ENCODE measurements at regions not wholly inside any gene's neighbourhood (a gene's known extent, or its start where the extent isn't known, plus 50 kb on each side); places are given as distances from the start of the nearest gene placed in this dataset.
A peak's percentile ranks its signal among the peaks of the same experiment; 100 is the strongest.
"Not testable (repeated sequence)": the region's sequence is repeated elsewhere in the genome, so short reads cannot be mapped to it uniquely, and the experiment has no call there.

DNA sequence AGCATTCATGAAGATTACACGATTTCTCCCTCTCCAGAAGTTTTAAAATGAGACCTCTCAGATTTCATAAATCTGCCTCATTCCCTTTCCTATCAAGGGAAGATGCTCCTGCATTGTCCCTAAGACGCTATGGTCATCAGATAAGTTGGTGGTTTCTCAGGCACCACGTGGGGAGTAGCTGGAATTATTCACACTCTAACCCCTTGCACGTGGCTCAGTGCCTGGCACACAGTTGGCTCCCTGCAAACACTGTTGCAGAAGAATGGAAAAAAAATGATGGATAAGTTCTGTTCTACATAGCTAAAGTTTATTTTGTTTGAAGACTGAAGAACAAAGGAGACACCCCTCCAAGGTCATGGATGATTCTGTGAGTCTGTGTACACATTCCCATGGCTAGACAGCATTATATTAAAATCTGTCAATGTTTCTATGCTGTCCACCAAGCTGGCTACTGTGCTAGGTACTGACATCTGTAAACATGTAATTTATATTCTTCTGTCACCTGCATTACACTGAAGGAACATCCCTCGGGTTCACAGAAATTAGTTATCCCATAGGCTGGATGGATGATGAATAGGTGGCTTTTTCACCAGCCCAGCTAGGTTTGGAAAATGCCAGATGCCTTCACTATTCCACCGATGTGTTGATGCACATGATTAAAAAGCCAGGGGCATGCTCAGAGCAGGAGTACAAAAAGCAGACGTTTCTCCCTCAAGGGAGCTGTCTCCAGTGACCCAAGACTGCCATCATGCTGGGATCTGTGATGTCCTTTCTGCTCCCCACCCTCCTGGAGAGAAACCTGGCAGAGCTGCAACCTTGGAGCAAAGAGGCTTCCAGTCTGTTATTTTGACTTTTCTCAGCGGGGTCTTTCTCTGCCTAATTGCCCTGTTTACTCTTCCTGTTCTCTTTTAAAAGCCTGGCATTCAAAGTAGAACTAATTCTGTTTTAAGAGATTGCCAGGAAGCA lies 610.5 kb downstream of the UTRN start:
- DNase-seq (ENCODE audit: low spot score) (no peak), ATAC-seq (no peak)
- intact Hi-C loops (cut with DNase I), result no loop called here

- DNase-seq (ENCODE audit: low spot score), result no peak
- intact Hi-C loops (cut with DNase I), result no loop called here
- ATAC-seq, result no peak
These were observed 611.2 kb downstream of the UTRN start for GRCh38 chr6:144896289-144896688.

GRCh38 chr6:144896871-144897270 lies 611.7 kb downstream of the UTRN start:
- no peak for ATAC-seq
- intact Hi-C loops (cut with DNase I), result no loop called here
- no peak for DNase-seq (ENCODE audit: low spot score)

DNA sequence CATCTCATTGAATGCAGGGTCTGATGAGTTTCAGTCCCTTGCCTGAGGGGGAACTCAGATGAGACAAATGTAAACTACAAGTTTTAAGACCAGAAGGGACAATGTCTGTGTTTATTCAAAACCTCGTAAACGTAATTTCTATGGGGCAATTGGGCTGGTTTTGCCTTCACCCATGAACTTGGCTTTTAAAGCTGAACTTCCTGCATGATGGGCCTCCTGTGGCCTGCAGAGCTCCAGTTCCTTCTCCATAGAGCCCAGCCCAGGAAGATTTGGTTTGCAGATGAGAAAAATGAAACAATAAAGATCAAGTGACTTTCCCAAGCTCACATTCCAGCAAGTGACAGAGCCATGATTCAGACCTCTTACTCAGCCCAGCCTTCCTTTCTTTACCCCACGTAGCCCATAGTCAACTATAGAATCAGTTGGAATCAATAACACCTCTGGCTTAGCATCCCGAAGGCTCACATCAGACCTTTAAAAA lies 612.3 kb downstream of the UTRN start:
- DNase-seq (ENCODE audit: low spot score) (no peak), ATAC-seq (no peak)
- intact Hi-C loops (cut with DNase I), result no loop called here

DNA sequence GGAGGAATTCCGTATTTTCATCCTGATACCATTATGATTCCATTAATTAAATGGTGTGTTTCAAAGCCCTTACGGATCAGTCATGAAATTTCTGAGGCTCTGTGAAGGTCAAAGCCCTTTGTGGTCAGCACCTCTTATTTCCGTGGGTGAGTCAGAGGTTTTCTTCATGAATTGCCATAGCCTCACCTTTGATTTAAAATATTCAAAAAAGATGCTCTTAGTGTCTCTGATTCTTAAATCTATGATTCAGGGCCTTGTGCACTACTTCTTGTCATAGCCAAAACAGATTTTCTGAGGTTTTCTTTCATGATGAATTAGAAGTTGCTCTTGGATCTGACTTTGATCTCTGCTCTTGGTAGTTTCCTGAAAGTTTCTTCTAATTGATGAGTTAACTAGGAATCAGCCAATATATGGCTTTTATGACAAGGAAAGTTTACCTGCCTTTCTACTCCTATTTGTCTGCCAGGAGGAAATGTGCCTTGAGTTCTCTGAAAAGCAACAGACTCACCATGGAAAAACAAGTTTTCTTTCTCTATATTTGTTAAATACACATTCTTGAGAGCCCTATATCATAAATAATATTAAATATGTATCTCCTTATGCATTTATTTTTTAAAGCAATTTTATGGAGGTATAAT lies 613.0 kb downstream of the UTRN start:
- ATAC-seq, result no peak
- intact Hi-C loops (cut with DNase I), result no loop called here
- no peak for DNase-seq (ENCODE audit: low spot score)

GRCh38 chr6:144898741-144899140 lies 613.6 kb downstream of the UTRN start:
- ATAC-seq (no peak), DNase-seq (ENCODE audit: low spot score) (no peak)
- intact Hi-C loops (cut with DNase I), result no loop called here

DNA sequence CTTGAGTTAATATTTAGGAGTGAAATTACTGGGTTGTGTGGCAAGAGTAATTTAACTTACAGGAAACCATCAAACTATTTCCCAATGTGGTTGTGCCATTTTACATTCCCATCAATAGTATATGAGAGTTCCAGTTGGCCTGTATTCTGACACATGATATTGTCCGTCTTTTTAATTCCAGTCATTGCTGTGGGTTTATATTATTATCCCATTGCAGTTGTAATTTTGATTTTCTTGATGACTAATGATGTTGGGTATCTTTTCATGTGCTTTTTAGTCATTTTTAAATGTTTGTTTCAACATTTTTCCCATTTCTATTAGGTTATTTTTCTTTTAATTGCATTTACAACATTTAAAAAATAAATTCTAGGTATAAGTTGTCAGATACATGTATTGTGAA lies 614.0 kb downstream of the UTRN start:
- no peak for DNase-seq (ENCODE audit: low spot score)
- intact Hi-C loops (cut with DNase I), result no loop called here
- no peak for ATAC-seq

DNA sequence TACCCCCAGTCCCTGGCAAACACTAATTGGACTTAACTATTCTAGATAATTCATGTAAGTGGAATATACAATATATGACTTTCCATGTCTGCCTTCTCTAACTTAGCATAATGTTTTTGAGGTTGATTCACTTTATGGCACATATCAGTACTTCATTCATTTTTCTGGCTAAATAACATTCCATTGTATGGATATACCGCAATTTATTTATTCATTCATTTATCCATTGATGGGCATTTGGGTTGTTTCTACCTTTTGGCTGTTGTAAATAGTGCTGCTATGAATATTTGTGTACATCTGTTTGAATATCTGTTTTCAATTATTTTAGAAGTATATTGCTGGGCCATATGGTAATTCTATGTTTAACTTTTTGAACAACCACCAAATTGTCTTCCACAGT lies 616.3 kb downstream of the UTRN start:
- DNase-seq (ENCODE audit: low spot score) (no peak), ATAC-seq (no peak)
- intact Hi-C loops (cut with DNase I), result no loop called here

- DNase-seq (ENCODE audit: low spot score) (no peak), ATAC-seq (no peak)
- intact Hi-C loops (cut with DNase I), result loop anchor here (1.0 kb wide), 1 partner anchor 14 kb away; no protein-coding TSS in a partner anchor
These were observed 622.9 kb downstream of the UTRN start for GRCh38 chr6:144908004-144908403.

DNA sequence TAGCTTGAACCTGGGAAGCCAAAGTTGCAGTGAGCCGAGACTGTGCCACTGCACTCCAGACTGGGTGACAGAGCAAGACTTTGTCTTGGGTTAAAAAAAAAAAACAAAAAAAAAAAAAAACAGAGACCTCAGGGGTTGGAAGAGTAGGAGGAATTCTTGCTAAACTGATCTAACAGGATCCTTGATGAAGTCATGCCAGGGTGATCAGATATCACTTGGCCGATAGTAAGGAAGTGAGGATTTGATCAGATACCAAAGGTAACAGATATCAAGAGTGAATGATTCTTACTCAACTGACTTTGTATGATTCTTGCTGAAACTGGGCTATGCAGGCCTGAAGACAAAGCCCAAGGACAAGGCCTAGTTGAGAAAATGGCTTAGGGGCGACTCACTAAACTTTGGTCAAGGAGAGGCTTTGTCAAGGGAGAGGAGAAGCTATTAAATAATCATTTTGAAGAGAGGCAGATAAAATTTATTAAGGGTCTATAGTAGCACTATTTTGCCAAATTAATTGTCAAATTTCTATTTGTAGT lies 624.7 kb downstream of the UTRN start:
- ATAC-seq (no peak), DNase-seq (ENCODE audit: low spot score) (no peak)
- intact Hi-C loops (cut with DNase I), result no loop called here

DNA sequence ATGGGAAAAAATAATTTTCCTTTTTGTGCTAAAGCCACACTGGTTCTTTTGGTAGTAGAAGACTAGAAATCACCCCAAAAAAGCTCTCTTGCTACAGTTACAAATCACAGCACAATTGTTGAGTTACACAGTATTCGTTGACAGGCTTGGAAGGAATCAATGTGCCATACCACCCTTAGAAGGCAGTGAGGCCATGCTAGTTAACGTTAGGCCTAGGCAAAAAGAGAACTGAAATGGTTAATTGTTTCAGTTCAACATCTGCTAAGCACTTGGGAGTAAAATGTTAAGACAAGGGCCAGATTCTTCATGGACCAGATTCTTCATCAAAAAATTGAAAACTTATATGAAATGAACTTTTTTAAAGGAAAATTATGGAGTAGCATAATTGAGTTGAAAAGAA lies 626.2 kb downstream of the UTRN start:
- intact Hi-C loops (cut with DNase I), result no loop called here
- ATAC-seq (no peak), DNase-seq (ENCODE audit: low spot score) (no peak)

DNA sequence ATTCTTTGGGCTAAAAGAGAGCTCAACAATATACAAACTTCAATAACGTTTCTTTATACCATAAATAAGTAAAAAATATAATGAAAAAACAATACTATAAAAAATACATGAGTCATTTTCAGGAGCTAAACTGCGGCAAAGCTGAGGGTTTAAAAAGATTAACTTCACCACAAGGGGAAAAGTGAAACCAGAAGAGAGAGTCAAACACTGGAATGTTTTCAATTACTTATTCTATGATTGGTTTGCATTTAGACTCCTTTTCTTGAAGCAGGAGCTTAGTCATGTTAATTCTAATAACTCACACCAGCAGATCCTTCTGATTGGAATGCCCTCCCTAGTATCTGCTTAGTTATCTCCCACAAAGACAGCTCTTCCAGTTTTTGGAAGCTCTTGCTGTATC lies 627.3 kb downstream of the UTRN start:
- DNase-seq (ENCODE audit: low spot score), result no peak
- intact Hi-C loops (cut with DNase I), result no loop called here
- no peak for ATAC-seq

DNA sequence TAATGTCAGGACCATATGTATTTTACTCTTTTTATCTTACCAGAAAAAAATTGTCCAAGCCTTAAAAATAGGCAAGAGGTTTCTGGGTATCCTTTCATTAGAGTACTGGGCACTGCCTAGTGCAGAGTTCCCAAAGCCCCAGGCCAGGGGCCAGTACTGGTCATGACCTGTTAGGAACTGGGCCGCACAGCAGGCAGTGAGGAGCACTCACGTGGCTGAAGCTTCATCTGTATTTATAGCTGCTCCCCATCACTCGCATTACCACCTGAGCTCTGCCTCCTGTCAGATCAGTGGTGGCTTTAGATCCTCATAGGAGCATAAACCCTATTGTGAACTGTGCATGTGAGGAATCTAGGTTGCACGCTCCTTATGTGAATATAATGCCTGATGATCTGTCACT lies 632.9 kb downstream of the UTRN start:
- no peak for ATAC-seq
- no peak for DNase-seq (ENCODE audit: low spot score)
- intact Hi-C loops (cut with DNase I), result no loop called here

- intact Hi-C loops (cut with DNase I), result no loop called here
- DNase-seq (ENCODE audit: low spot score), result no peak
- ATAC-seq, result no peak
These were observed 634.4 kb downstream of the UTRN start for GRCh38 chr6:144919560-144919959.

- intact Hi-C loops (cut with DNase I), result no loop called here
- DNase-seq (ENCODE audit: low spot score) (no peak), ATAC-seq (no peak)
These were observed 635.3 kb downstream of the UTRN start for GRCh38 chr6:144920391-144920961.

DNA sequence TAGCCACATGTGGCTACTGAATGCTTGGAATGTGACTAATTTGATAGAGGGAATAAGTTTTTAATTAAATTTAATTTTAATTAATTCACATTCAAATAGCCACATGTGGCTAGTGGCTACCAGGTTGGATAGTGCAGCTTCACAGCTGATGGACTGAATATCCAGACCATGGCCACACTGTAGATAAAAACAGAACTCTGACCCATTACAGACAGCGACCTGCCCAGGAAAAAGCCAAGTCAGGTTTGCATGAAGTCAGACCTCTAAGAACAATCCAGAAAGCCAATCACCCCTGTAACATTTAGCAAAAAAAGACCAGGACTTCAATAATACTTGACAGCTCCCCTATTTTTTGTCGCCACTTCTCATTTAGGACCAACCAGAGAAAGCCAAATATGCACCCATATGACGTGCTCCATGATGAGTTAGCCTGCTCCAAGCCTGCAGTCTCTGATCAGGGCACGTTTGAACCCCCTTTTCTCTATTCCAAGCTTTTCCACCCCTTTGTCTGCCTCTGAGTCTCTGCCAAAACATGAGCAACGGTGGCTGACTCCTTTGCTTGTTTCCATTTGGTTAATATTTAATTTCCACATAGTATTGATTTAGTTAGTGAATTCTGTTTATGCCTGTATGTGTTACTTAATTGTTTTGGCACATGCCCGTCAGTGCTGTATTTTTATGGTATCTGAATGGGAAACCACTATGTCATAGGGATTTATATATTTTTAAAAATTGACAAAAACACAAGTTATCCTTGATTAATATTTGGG lies 636.3 kb downstream of the UTRN start:
- DNase-seq (ENCODE audit: low spot score) (no peak), ATAC-seq (no peak)
- intact Hi-C loops (cut with DNase I), result no loop called here

DNA sequence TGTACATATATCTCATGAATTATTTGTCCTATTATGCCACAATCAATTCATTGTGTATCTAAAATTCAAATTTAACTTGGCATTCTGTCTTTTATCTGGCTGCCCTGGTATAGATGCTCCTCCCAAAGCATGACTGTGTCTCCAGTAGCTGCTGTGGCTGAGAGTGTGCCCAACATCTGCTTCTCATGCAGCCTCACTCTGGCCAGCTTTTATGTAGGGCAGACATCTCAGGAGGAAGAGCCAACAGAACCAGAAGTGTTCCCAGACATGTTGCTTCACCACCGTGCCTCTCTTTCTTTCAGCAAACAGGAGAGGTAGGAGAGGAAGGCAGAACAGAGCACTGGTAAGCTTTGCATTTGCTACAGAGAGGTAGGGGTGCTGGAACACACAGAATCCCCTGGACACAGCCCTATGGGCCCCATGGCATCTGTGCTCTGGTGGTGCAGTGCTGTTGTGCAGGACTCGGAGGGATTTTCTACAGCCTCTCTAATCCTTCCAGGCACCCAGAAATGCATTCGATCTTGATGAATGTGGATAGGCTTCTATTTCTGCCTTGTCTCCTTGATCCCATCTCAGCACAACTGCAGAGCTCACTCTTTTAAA lies 637.1 kb downstream of the UTRN start:
- ATAC-seq, result peak; percentile 80
- intact Hi-C loops (cut with DNase I), result loop anchor here (1.0 kb wide), 1 partner anchor 14 kb away; no protein-coding TSS in a partner anchor
- no peak for DNase-seq (ENCODE audit: low spot score)

GRCh38 chr6:144922771-144923490 lies 637.8 kb downstream of the UTRN start:
- intact Hi-C loops (cut with DNase I), result loop anchor here (1.0 kb wide), 1 partner anchor 15 kb away; no protein-coding TSS in a partner anchor
- ATAC-seq; DNase-seq (ENCODE audit: low spot score): not testable (repeated sequence)

Measured in sciatic nerve (tissue), 2 donors.